Epidermal melanocyte (primary cell): ENCODE measurements at regions not wholly inside any gene's neighbourhood (a gene's known extent, or its start where the extent isn't known, plus 50 kb on each side); places are given as distances from the start of the nearest gene placed in this dataset.

Experiments used
- DNase-seq: peaks from one replicate; pipeline ENCODE4 v3.0.0; 2011; ENCODE audit warnings: low spot score; ENCODE audit not compliant: insufficient read length

- no peak for DNase-seq
Measured at GRCh38 chr1:224486801-224487583, 52.4 kb upstream of the WDR26 start.

GRCh38 chr1:224488806-224489499, 54.4 kb upstream of the WDR26 start:
- DNase-seq = no peak

GRCh38 chr1:224489534-224490365, 55.2 kb upstream of the WDR26 start:
- no peak for DNase-seq

GRCh38 chr1:224490549-224491537, 56.2 kb upstream of the WDR26 start:
- no peak for DNase-seq

GRCh38 chr1:224492015-224492414, 57.4 kb upstream of the WDR26 start:
- no peak for DNase-seq

GRCh38 chr1:224492632-224493031, 58.0 kb upstream of the WDR26 start:
- DNase-seq = no peak

- no peak for DNase-seq
Measured at GRCh38 chr1:224493269-224493668, 58.7 kb upstream of the WDR26 start.

- DNase-seq = no peak
Measured at GRCh38 chr1:224494343-224494742, 59.7 kb upstream of the WDR26 start.

GRCh38 chr1:224495866-224496265, 61.3 kb upstream of the WDR26 start:
- DNase-seq = no peak

GRCh38 chr1:224496826-224497225, 62.2 kb upstream of the WDR26 start:
- DNase-seq = no peak

- no peak for DNase-seq
Measured at GRCh38 chr1:224497714-224498573, 63.3 kb upstream of the WDR26 start.

- DNase-seq = no peak
Measured at GRCh38 chr1:224498574-224499170, 64.1 kb upstream of the WDR26 start.

- DNase-seq = no peak
Measured at GRCh38 chr1:224499204-224499603, 64.6 kb upstream of the WDR26 start.

- DNase-seq = no peak
Measured at GRCh38 chr1:224500796-224501195, 66.2 kb upstream of the WDR26 start.

- no peak for DNase-seq
Measured at GRCh38 chr1:224501836-224502235, 67.2 kb upstream of the WDR26 start.

- no peak for DNase-seq
Measured at GRCh38 chr1:224502459-224503160, 68.0 kb upstream of the WDR26 start.

- DNase-seq = peak; percentile 75
Measured at GRCh38 chr1:224503161-224504118, 68.8 kb upstream of the WDR26 start.
